ENCODE measurements at regions not wholly inside any gene's neighbourhood (a gene's known extent, or its start where the extent isn't known, plus 50 kb on each side); places are given as distances from the start of the nearest gene placed in this dataset.

DNA sequence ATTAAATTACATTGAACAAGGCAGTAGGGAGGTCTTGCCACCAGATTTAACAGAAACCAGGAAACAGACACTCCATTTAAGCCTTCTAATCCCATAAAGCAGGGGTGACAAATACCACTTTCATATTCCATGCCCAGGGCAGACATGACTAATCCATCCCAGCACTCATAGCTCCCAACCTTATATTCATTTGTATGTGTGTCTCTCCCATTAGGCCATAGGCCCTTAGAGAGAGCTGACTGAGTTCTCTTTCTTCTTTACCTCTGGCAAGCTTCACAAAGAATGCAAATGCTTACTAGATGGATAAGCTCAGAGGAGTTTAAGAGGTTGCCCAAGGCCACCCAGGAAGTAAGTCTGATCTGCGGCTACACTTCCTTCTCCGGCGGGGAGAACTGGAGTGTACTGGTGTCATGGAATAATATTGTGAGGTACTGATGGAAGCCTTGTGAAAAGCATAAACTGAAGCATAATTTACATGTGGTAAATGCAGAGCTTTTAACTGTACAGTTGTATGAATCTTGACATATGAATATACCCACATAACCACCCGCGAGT is 239.7 kb upstream of the HABP2 start:
- Histone ChIP-seq H3K9ac (ENCODE audit: low read length) (no peak overlapping the region), H3K4me1 (ENCODE audit: insufficient read depth, low read length) (no peaks in the 10 kb centered on the region), H3K4me3 (ENCODE audit: low read depth in 1 of 2, low read length in 2 of 2) (no peak overlapping the region), H3K27ac (ENCODE audit: low read depth, low read length) (no peak overlapping the region), H3K36me3 (ENCODE audit: insufficient read depth, low read length) (no peaks in the 10 kb centered on the region), H3K27me3 (ENCODE audit: control insufficient read depth in 1 of 2, insufficient read depth in 2 of 2, low read length in 2 of 2) (no peaks in the 10 kb centered on the region), H3K9me3 (ENCODE audit: low read length) (no peaks in the 10 kb centered on the region)

GRCh38 chr10:113313722-113314121 is 239.1 kb upstream of the HABP2 start:
- Histone ChIP-seq H3K4me1 (ENCODE audit: insufficient read depth, low read length) (no peaks in the 10 kb centered on the region), H3K4me3 (ENCODE audit: low read depth in 1 of 2, low read length in 2 of 2) (no peak overlapping the region), H3K9me3 (ENCODE audit: low read length) (no peaks in the 10 kb centered on the region), H3K9ac (ENCODE audit: low read length) (no peak overlapping the region), H3K27me3 (ENCODE audit: control insufficient read depth in 1 of 2, insufficient read depth in 2 of 2, low read length in 2 of 2) (no peaks in the 10 kb centered on the region), H3K36me3 (ENCODE audit: insufficient read depth, low read length) (no peaks in the 10 kb centered on the region), H3K27ac (ENCODE audit: low read depth, low read length) (no peak overlapping the region)

- no peaks in the 10 kb centered on the region for H3K36me3 ChIP-seq (ENCODE audit: insufficient read depth, low read length)
- no peaks in the 10 kb centered on the region for H3K4me1 ChIP-seq (ENCODE audit: insufficient read depth, low read length)
- H3K4me3 ChIP-seq (ENCODE audit: low read depth in 1 of 2, low read length in 2 of 2) = no peak overlapping the region
- no peak overlapping the region for H3K27ac ChIP-seq (ENCODE audit: low read depth, low read length)
- H3K9me3 ChIP-seq (ENCODE audit: low read length) = no peaks in the 10 kb centered on the region
- no peak overlapping the region for H3K9ac ChIP-seq (ENCODE audit: low read length)
- H3K27me3 ChIP-seq (ENCODE audit: control insufficient read depth in 1 of 2, insufficient read depth in 2 of 2, low read length in 2 of 2) = no peaks in the 10 kb centered on the region
Measured at GRCh38 chr10:113316506-113316905, 236.3 kb upstream of the HABP2 start.

GRCh38 chr10:113317489-113317888 is 235.4 kb upstream of the HABP2 start:
- no peak overlapping the region for H3K9ac ChIP-seq (ENCODE audit: low read length)
- no peaks in the 10 kb centered on the region for H3K36me3 ChIP-seq (ENCODE audit: insufficient read depth, low read length)
- no peaks in the 10 kb centered on the region for H3K4me1 ChIP-seq (ENCODE audit: insufficient read depth, low read length)
- no peak overlapping the region for H3K4me3 ChIP-seq (ENCODE audit: low read depth in 1 of 2, low read length in 2 of 2)
- no peak overlapping the region for H3K27ac ChIP-seq (ENCODE audit: low read depth, low read length)
- H3K9me3 ChIP-seq (ENCODE audit: low read length) = no peaks in the 10 kb centered on the region
- no peaks in the 10 kb centered on the region for H3K27me3 ChIP-seq (ENCODE audit: control insufficient read depth in 1 of 2, insufficient read depth in 2 of 2, low read length in 2 of 2)

DNA sequence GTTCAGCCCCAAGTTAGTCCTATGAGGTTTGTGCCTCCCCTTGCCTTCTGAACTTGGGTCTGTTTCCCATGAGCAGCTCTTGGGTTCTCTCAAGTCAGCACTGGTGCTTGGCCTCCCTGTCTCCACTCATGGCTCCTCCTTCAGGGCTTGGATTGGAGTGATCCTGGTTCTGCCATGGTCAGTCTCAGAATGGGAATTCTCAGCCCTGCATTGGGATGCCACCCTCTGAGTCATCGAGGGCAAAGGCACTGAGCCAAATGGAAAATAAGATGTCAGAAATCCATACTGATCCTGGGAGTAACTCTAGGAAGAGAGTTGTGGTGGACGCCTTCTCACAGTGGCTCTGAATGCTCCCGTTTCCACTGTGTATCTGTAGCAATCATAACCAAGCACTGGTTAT is 233.4 kb upstream of the HABP2 start:
- Histone ChIP-seq H3K4me1 (ENCODE audit: insufficient read depth, low read length) (no peaks in the 10 kb centered on the region), H3K4me3 (ENCODE audit: low read depth in 1 of 2, low read length in 2 of 2) (no peak overlapping the region), H3K27ac (ENCODE audit: low read depth, low read length) (no peak overlapping the region), H3K9me3 (ENCODE audit: low read length) (no peaks in the 10 kb centered on the region), H3K9ac (ENCODE audit: low read length) (no peak overlapping the region), H3K27me3 (ENCODE audit: control insufficient read depth in 1 of 2, insufficient read depth in 2 of 2, low read length in 2 of 2) (no peaks in the 10 kb centered on the region), H3K36me3 (ENCODE audit: insufficient read depth, low read length) (no peaks in the 10 kb centered on the region)

DNA sequence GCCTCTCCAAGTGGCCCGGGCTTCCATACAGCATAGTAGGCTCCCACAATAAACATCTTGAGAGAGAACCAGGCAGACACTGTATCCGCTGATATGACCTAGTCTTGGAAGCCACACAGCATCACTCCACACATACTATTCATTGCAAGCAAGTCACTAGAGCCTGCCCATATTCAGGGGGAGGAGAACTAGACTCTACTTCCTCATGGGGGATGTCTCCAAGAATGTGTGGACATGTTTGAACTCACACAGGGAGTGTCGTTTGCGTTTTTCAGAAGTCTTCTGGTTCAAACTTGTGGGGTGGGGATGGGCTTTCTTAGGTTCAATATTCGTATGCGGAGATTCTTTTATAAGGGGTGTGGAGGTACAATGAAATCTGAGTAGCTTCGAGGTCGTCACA is 232.6 kb upstream of the HABP2 start:
- H3K27ac ChIP-seq (ENCODE audit: low read depth, low read length) = no peak overlapping the region
- H3K4me1 ChIP-seq (ENCODE audit: insufficient read depth, low read length) = no peaks in the 10 kb centered on the region

DNA sequence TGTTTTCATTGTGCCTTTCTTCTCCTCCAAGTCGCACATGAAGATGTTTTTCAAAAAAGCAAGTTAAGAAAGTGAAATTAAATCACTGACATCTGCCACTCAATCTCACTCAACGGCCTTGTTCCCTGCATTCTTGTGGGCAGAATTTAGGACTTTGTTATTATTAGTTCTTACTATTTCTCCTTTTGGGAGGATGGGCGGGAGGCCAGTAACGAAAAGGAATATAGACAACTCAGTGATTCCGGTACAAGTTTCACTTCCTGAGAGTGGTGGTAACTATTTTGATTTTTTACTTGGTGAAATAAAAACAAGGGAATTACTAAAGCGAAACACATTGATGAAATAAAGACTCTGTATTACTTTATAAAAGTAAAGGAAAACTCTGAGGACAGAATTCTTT is 231.9 kb upstream of the HABP2 start:
- Histone ChIP-seq H3K27ac (ENCODE audit: low read depth, low read length) (no peak overlapping the region), H3K36me3 (ENCODE audit: insufficient read depth, low read length) (no peaks in the 10 kb centered on the region), H3K9ac (ENCODE audit: low read length) (no peak overlapping the region), H3K4me1 (ENCODE audit: insufficient read depth, low read length) (no peaks in the 10 kb centered on the region), H3K27me3 (ENCODE audit: control insufficient read depth in 1 of 2, insufficient read depth in 2 of 2, low read length in 2 of 2) (no peaks in the 10 kb centered on the region), H3K4me3 (ENCODE audit: low read depth in 1 of 2, low read length in 2 of 2) (no peak overlapping the region), H3K9me3 (ENCODE audit: low read length) (no peaks in the 10 kb centered on the region)

More for the DNA sequence above, 232.6 kb upstream of the HABP2 start:
- H3K9ac ChIP-seq (ENCODE audit: low read length) = no peak overlapping the region
- H3K36me3 ChIP-seq (ENCODE audit: insufficient read depth, low read length) = no peaks in the 10 kb centered on the region
- H3K9me3 ChIP-seq (ENCODE audit: low read length) = no peaks in the 10 kb centered on the region
- H3K27me3 ChIP-seq (ENCODE audit: control insufficient read depth in 1 of 2, insufficient read depth in 2 of 2, low read length in 2 of 2) = no peaks in the 10 kb centered on the region
- H3K4me3 ChIP-seq (ENCODE audit: low read depth in 1 of 2, low read length in 2 of 2) = no peak overlapping the region

GRCh38 chr10:113322843-113323242 is 230.0 kb upstream of the HABP2 start:
- H3K27ac ChIP-seq (ENCODE audit: low read depth, low read length) = no peak overlapping the region
- no peak overlapping the region for H3K9ac ChIP-seq (ENCODE audit: low read length)
- peaks cover 12% of the 10 kb centered on the region for H3K4me1 ChIP-seq (ENCODE audit: insufficient read depth, low read length)

DNA sequence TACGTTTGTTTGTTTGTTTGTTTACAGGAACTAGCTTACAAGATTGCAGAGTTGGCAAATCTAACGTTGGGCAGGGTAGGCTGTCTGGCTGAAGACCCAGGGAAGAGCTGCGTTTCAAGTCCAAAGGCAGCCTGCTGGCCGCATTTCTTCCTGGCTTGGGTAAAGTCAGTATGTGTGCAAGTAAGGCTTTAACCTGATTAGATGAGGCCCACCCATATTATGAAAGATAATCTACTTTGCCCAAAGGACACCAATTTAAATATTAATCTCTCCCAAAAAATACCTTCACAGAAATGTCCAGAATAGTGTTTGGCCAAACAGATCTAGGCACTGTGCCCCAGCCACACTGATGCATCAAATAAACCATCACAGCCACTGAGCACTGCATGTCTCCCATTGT is 228.9 kb upstream of the HABP2 start:
- Histone ChIP-seq H3K9me3 (ENCODE audit: low read length) (no peaks in the 10 kb centered on the region), H3K4me1 (ENCODE audit: insufficient read depth, low read length) (peaks cover 12% of the 10 kb centered on the region), H3K36me3 (ENCODE audit: insufficient read depth, low read length) (no peaks in the 10 kb centered on the region), H3K9ac (ENCODE audit: low read length) (no peak overlapping the region), H3K27ac (ENCODE audit: low read depth, low read length) (no peak overlapping the region), H3K27me3 (ENCODE audit: control insufficient read depth in 1 of 2, insufficient read depth in 2 of 2, low read length in 2 of 2) (no peaks in the 10 kb centered on the region), H3K4me3 (ENCODE audit: low read depth in 1 of 2, low read length in 2 of 2) (no peak overlapping the region)

More at GRCh38 chr10:113322843-113323242, 230.0 kb upstream of the HABP2 start:
- H3K9me3 ChIP-seq (ENCODE audit: low read length) = no peaks in the 10 kb centered on the region
- no peaks in the 10 kb centered on the region for H3K27me3 ChIP-seq (ENCODE audit: control insufficient read depth in 1 of 2, insufficient read depth in 2 of 2, low read length in 2 of 2)
- no peaks in the 10 kb centered on the region for H3K36me3 ChIP-seq (ENCODE audit: insufficient read depth, low read length)
- H3K4me3 ChIP-seq (ENCODE audit: low read depth in 1 of 2, low read length in 2 of 2) = no peak overlapping the region

- H3K27ac ChIP-seq (ENCODE audit: low read depth, low read length) = no peak overlapping the region
- no peaks in the 10 kb centered on the region for H3K36me3 ChIP-seq (ENCODE audit: insufficient read depth, low read length)
- H3K4me3 ChIP-seq (ENCODE audit: low read depth in 1 of 2, low read length in 2 of 2) = no peak overlapping the region
- no peaks in the 10 kb centered on the region for H3K9me3 ChIP-seq (ENCODE audit: low read length)
- peaks cover 12% of the 10 kb centered on the region for H3K4me1 ChIP-seq (ENCODE audit: insufficient read depth, low read length)
- H3K9ac ChIP-seq (ENCODE audit: low read length) = no peak overlapping the region
- no peaks in the 10 kb centered on the region for H3K27me3 ChIP-seq (ENCODE audit: control insufficient read depth in 1 of 2, insufficient read depth in 2 of 2, low read length in 2 of 2)
Measured at GRCh38 chr10:113326160-113327111, 226.4 kb upstream of the HABP2 start.

- no peak overlapping the region for H3K9ac ChIP-seq (ENCODE audit: low read length)
- H3K27me3 ChIP-seq (ENCODE audit: control insufficient read depth in 1 of 2, insufficient read depth in 2 of 2, low read length in 2 of 2) = no peaks in the 10 kb centered on the region
- H3K4me3 ChIP-seq (ENCODE audit: low read depth in 1 of 2, low read length in 2 of 2) = no peak overlapping the region
- no peak overlapping the region for H3K27ac ChIP-seq (ENCODE audit: low read depth, low read length)
- peaks cover 12% of the 10 kb centered on the region for H3K4me1 ChIP-seq (ENCODE audit: insufficient read depth, low read length)
- H3K9me3 ChIP-seq (ENCODE audit: low read length) = no peaks in the 10 kb centered on the region
- H3K36me3 ChIP-seq (ENCODE audit: insufficient read depth, low read length) = no peaks in the 10 kb centered on the region
Measured at GRCh38 chr10:113329121-113329596, 223.7 kb upstream of the HABP2 start.

Data from muscle layer of colon (tissue), 2 donors.